T-helper 1 cell treated with Interleukin-12 subunit alpha and Interleukin-12 subunit beta and Interleukin-4 antibody, amounts not matched to agents 30 μg/mL and 1 μg/mL, for 36 hours (primary cell): ENCODE measurements at regions not wholly inside any gene's neighbourhood (a gene's known extent, or its start where the extent isn't known, plus 50 kb on each side); places are given as distances from the start of the nearest gene placed in this dataset.
"Not testable (repeated sequence)": the region's sequence is repeated elsewhere in the genome, so short reads cannot be mapped to it uniquely, and the experiment has no call there.

ENCODE experiments used
- H3K27ac Mint-ChIP-seq: one replicate; pipeline ENCODE4 v1.8.0; 2021; ENCODE audit warnings: mild to moderate bottlenecking, mixed read lengths
- H3K27me3 Mint-ChIP-seq: one replicate; pipeline ENCODE4 v1.8.0; 2021; ENCODE audit warnings: low read depth, mixed read lengths
- H3K36me3 Mint-ChIP-seq: one replicate; pipeline ENCODE4 v1.8.0; 2021; ENCODE audit warnings: low read depth, mixed read lengths
- H3K4me1 Mint-ChIP-seq: one replicate; pipeline ENCODE4 v1.8.0; 2021; ENCODE audit warnings: low read depth, mixed read lengths
- H3K4me3 Mint-ChIP-seq: one replicate; pipeline ENCODE4 v1.8.0; 2021; ENCODE audit warnings: mild to moderate bottlenecking, moderate library complexity, mixed read lengths
- H3K9me3 Mint-ChIP-seq: one replicate; pipeline ENCODE4 v1.8.0; 2021; ENCODE audit warnings: mixed read lengths

GRCh38 chr18:65671621-65672415, 79.0 kb upstream of the CDH7 start:
- no peaks in the 10 kb centered on the region for H3K4me1 Mint-ChIP-seq
- H3K4me3 Mint-ChIP-seq = no peak overlapping the region
- H3K27me3 Mint-ChIP-seq = no peaks in the 10 kb centered on the region
- no peak overlapping the region for H3K27ac Mint-ChIP-seq
- no peaks in the 10 kb centered on the region for H3K36me3 Mint-ChIP-seq
- H3K9me3 Mint-ChIP-seq = peaks cover 16% of the 10 kb centered on the region

DNA sequence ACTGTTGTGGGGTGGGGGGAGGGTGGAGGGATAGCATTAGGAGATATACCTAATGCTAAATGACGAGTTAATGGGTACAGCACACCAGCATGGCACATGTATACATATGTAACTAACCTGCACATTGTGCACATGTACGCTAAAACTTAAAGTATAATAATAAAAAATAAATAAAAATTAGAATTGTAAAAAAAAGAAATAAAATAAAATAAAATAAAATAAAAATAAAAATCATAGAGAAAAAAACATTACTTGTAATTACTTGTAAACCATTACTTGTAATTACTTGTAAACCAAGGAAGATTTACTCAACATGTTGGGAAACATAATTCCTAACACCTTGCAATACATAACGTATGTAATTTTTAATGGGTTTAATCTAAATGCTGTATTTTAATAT, 80.7 kb upstream of the CDH7 start:
- H3K9me3 Mint-ChIP-seq = peaks cover 16% of the 10 kb centered on the region
- H3K27ac Mint-ChIP-seq, H3K36me3 Mint-ChIP-seq, H3K27me3 Mint-ChIP-seq, H3K4me3 Mint-ChIP-seq, H3K4me1 Mint-ChIP-seq: not testable (repeated sequence)

GRCh38 chr18:65661391-65661790, 89.4 kb upstream of the CDH7 start:
- peaks cover 28% of the 10 kb centered on the region for H3K9me3 Mint-ChIP-seq
- no peaks in the 10 kb centered on the region for H3K27me3 Mint-ChIP-seq
- H3K36me3 Mint-ChIP-seq = no peaks in the 10 kb centered on the region
- H3K4me1 Mint-ChIP-seq = no peaks in the 10 kb centered on the region
- H3K27ac Mint-ChIP-seq = no peak overlapping the region
- H3K4me3 Mint-ChIP-seq = no peak overlapping the region

GRCh38 chr18:65659912-65660311, 90.9 kb upstream of the CDH7 start:
- no peaks in the 10 kb centered on the region for H3K4me1 Mint-ChIP-seq
- H3K4me3 Mint-ChIP-seq = no peak overlapping the region
- no peak overlapping the region for H3K27ac Mint-ChIP-seq
- no peaks in the 10 kb centered on the region for H3K36me3 Mint-ChIP-seq
- no peaks in the 10 kb centered on the region for H3K27me3 Mint-ChIP-seq
- peaks cover 29% of the 10 kb centered on the region for H3K9me3 Mint-ChIP-seq

DNA sequence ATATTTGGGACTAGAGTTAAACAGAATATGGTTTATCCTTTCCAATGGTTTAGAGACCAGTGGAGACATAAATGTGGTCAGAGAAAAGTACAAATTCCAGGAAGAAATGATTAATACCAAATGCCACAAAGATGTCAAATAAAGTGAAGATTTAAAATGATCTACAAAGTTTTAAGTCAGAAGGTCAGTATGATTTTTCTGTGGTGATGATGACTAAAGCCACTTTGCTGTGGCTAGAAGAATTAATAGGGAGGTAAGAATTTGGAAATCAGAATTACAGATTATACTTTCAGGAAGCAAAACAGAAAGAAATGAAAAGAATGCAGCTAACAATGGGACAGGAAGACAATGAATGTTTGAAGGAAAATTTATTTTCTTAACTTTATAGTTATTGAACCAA, 91.5 kb upstream of the CDH7 start:
- Mint-ChIP-seq H3K27me3 (no peaks in the 10 kb centered on the region), H3K4me1 (no peaks in the 10 kb centered on the region)

DNA sequence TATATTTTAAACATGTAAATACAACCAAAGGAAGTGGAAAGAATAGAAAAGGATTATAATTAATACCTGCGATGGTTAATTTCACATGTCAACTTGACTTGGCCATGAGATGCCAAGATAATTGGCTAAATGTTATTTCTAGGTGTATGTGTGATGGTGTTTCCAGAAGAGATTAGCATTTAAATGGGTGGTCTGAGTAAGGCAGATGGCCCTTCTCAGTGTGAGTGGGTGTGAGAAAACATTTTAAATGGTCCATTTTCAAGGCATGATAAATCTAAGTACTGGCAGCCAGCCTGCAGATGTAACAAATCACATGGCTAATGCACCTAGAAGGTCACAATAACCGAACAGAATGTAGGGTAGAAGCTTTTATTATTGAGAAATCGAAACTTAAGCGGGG, 99.6 kb upstream of the CDH7 start:
- Mint-ChIP-seq H3K4me3 (no peak overlapping the region), H3K36me3 (no peaks in the 10 kb centered on the region)

More for the DNA sequence above, 91.5 kb upstream of the CDH7 start:
- no peak overlapping the region for H3K27ac Mint-ChIP-seq
- H3K9me3 Mint-ChIP-seq = peaks cover 29% of the 10 kb centered on the region
- H3K36me3 Mint-ChIP-seq = no peaks in the 10 kb centered on the region
- H3K4me3 Mint-ChIP-seq = no peak overlapping the region

GRCh38 chr18:65632236-65632635, 118.6 kb upstream of the CDH7 start:
- no peak overlapping the region for H3K4me3 Mint-ChIP-seq
- H3K4me1 Mint-ChIP-seq = no peaks in the 10 kb centered on the region
- no peaks in the 10 kb centered on the region for H3K36me3 Mint-ChIP-seq
- no peak overlapping the region for H3K27ac Mint-ChIP-seq
- H3K9me3 Mint-ChIP-seq = no peaks in the 10 kb centered on the region
- H3K27me3 Mint-ChIP-seq = no peaks in the 10 kb centered on the region

More for the DNA sequence above, 99.6 kb upstream of the CDH7 start:
- H3K9me3 Mint-ChIP-seq = no peaks in the 10 kb centered on the region
- no peak overlapping the region for H3K27ac Mint-ChIP-seq
- no peaks in the 10 kb centered on the region for H3K4me1 Mint-ChIP-seq
- H3K27me3 Mint-ChIP-seq = no peaks in the 10 kb centered on the region

DNA sequence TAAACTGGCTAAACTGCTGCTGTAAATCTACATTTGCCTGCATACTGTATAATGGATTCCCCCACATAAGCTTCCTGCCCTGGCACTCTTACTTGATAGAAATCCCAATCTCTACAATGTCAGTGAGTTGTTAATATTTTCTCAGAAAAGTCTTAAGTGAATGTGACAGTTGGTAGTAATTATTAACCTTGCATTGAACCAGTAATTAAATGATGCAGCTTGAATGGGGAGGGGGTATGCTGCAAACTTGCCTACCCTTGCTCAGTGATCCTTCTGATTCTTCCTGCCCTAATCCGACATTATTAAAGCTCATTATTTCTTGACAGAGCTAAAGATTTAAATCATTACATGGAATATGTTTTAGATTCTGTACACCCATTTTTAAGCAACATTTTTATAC, 119.0 kb upstream of the CDH7 start:
- Mint-ChIP-seq H3K4me1 (no peaks in the 10 kb centered on the region), H3K36me3 (no peaks in the 10 kb centered on the region), H3K27me3 (no peaks in the 10 kb centered on the region), H3K4me3 (no peak overlapping the region), H3K27ac (no peak overlapping the region), H3K9me3 (peaks cover 1% of the 10 kb centered on the region)

GRCh38 chr18:65628390-65628789, 122.4 kb upstream of the CDH7 start:
- H3K4me3 Mint-ChIP-seq = no peak overlapping the region
- no peaks in the 10 kb centered on the region for H3K4me1 Mint-ChIP-seq
- no peak overlapping the region for H3K27ac Mint-ChIP-seq
- no peaks in the 10 kb centered on the region for H3K27me3 Mint-ChIP-seq
- peaks cover 5% of the 10 kb centered on the region for H3K9me3 Mint-ChIP-seq
- H3K36me3 Mint-ChIP-seq = no peaks in the 10 kb centered on the region

DNA sequence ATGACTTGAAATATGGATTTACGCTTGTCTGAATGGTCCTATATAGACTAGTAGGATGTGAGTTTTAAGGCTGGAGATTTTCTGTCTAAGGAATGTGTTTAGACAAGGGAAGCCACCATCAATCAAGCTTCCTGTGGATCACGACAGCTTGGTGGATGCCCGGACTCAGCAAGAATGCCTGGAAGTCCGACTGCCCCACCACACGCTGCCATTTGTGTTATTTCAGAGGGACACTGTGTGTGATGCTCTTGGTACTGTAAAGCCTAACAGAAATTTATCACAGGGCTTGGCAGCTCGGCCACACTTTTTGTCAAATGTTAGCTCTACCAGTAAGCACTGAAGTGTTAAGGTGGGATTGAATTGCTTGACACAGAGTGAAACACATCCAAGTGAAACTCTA, 127.1 kb upstream of the CDH7 start:
- Mint-ChIP-seq H3K27ac (no peak overlapping the region), H3K27me3 (no peaks in the 10 kb centered on the region), H3K9me3 (peaks cover 5% of the 10 kb centered on the region), H3K4me1 (no peaks in the 10 kb centered on the region), H3K4me3 (no peak overlapping the region), H3K36me3 (no peaks in the 10 kb centered on the region)

GRCh38 chr18:65622436-65622835, 128.4 kb upstream of the CDH7 start:
- Mint-ChIP-seq H3K36me3 (no peaks in the 10 kb centered on the region), H3K27ac (no peak overlapping the region), H3K9me3 (peaks cover 11% of the 10 kb centered on the region), H3K27me3 (no peaks in the 10 kb centered on the region), H3K4me1 (no peaks in the 10 kb centered on the region), H3K4me3 (no peak overlapping the region)

DNA sequence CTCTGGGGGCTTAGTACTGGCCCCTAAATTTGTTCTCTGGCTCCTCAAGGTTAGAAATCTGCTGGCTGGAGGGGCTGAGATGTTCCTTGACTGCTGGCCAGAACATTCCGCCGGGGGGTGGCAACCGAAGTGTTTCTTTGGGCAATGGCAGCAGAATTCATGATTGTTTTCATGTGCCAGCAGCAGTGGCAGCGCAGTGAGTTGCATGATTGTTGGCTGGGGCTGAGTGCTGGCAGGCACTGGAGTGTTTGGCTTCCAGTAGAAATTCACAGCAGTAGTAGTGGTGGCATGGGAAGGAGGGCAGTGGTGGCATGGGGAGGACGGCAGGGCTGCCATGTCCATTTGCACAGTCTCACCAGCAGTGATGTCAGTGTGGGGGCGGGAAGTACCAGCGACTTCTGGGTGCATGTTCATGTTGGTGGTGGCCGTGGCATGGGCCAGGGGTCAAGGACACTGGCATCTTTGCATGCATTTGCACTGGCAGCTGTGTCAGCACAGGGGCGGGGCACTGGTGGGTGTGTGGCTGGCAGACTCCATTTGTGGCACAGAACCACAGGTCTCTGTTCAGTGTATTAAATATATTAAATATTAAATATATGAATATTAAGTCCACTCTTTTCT, 130.6 kb upstream of the CDH7 start:
- peaks cover 12% of the 10 kb centered on the region for H3K9me3 Mint-ChIP-seq
- H3K4me3 Mint-ChIP-seq = no peak overlapping the region
- no peaks in the 10 kb centered on the region for H3K36me3 Mint-ChIP-seq
- no peaks in the 10 kb centered on the region for H3K4me1 Mint-ChIP-seq
- no peaks in the 10 kb centered on the region for H3K27me3 Mint-ChIP-seq
- no peak overlapping the region for H3K27ac Mint-ChIP-seq

GRCh38 chr18:65610939-65611338, 139.9 kb upstream of the CDH7 start:
- no peaks in the 10 kb centered on the region for H3K36me3 Mint-ChIP-seq
- peaks cover 17% of the 10 kb centered on the region for H3K9me3 Mint-ChIP-seq
- H3K4me1 Mint-ChIP-seq = no peaks in the 10 kb centered on the region
- H3K4me3 Mint-ChIP-seq = no peak overlapping the region
- no peaks in the 10 kb centered on the region for H3K27me3 Mint-ChIP-seq
- no peak overlapping the region for H3K27ac Mint-ChIP-seq

DNA sequence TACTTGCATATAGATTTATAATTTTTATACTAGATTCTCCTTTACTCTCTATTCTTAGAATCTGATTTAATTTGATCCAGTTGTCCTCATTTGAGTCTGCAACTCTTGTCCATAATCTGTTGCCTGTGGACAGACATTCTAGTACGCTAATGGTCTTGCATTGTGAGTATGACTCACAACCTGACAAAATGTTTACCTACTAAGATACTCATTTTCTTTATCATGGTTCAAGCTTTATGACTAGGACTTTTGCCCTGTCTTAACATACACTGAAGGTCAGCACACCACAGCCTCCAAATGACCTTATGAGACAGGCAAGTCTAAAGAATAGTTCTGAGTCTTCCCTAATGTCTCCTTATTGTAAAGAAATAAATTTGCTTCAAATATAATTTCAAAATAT, 142.3 kb upstream of the CDH7 start:
- H3K27me3 Mint-ChIP-seq = no peaks in the 10 kb centered on the region
- no peaks in the 10 kb centered on the region for H3K36me3 Mint-ChIP-seq
- H3K27ac Mint-ChIP-seq = no peak overlapping the region
- H3K4me3 Mint-ChIP-seq = no peak overlapping the region
- H3K9me3 Mint-ChIP-seq = peaks cover 17% of the 10 kb centered on the region
- H3K4me1 Mint-ChIP-seq = no peaks in the 10 kb centered on the region

GRCh38 chr18:65607161-65607560, 143.7 kb upstream of the CDH7 start:
- no peaks in the 10 kb centered on the region for H3K27me3 Mint-ChIP-seq
- no peaks in the 10 kb centered on the region for H3K4me1 Mint-ChIP-seq
- H3K4me3 Mint-ChIP-seq = no peak overlapping the region
- H3K36me3 Mint-ChIP-seq = no peaks in the 10 kb centered on the region
- peaks cover 17% of the 10 kb centered on the region for H3K9me3 Mint-ChIP-seq
- H3K27ac Mint-ChIP-seq = no peak overlapping the region
